GM12874 (cell line): ENCODE measurements at regions not wholly inside any gene's neighbourhood (a gene's known extent, or its start where the extent isn't known, plus 50 kb on each side); places are given as distances from the start of the nearest gene placed in this dataset.

Experiments used
- CTCF ChIP-seq: IDR thresholded peaks from 2 replicates; pipeline ENCODE4 v1.5.1; 2011; ENCODE audit warnings: low read depth, mild to moderate bottlenecking, control low read depth, low read length, moderate library complexity; ENCODE audit not compliant: insufficient read depth

GRCh38 chr14:30162066-30162465 is 234.4 kb upstream of the PRKD1 start:
- TF ChIP-seq CTCF: no peak

- TF ChIP-seq CTCF: no peak
Measured at GRCh38 chr14:30165255-30165654, 237.6 kb upstream of the PRKD1 start.

GRCh38 chr14:30177781-30178180 is 250.1 kb upstream of the PRKD1 start:
- no peak for TF ChIP-seq CTCF

GRCh38 chr14:30179381-30180130 is 251.9 kb upstream of the PRKD1 start:
- TF ChIP-seq CTCF: no peak

- no peak for TF ChIP-seq CTCF
Measured at GRCh38 chr14:30180219-30180618, 252.6 kb upstream of the PRKD1 start.

- TF ChIP-seq CTCF: no peak
Measured at GRCh38 chr14:30185832-30186231, 258.2 kb upstream of the PRKD1 start.

GRCh38 chr14:30191639-30192279 is 264.1 kb upstream of the PRKD1 start:
- no peak for TF ChIP-seq CTCF
